Gastrocnemius medialis (tissue), 4 donors: ENCODE measurements at regions not wholly inside any gene's neighbourhood (a gene's known extent, or its start where the extent isn't known, plus 50 kb on each side); places are given as distances from the start of the nearest gene placed in this dataset.

ENCODE experiments used
- ATAC-seq, 2 donors: fragments of 150-250 bp; one replicate each; pipeline ENCODE4 v1.9.1; 2016
- DNase-seq, 2 donors: peaks; one replicate each; pipeline ENCODE4 v3.0.0-alpha.2; 2019
- H3K27ac ChIP-seq, 4 donors: fragments of 200-600 bp; sonication (generic); 1 replicate in 1 of 4; 2 replicates in 3 of 4; pipeline ENCODE4 v1.5.1; 2016 to 2018; ENCODE audit warnings: mild to moderate bottlenecking in 2 of 4, moderate library complexity in 1 of 4
- H3K27me3 ChIP-seq, 3 donors: fragments of 200-600 bp; sonication (generic) in 2 of 3; 1 replicate in 1 of 3; 2 replicates in 2 of 3; pipeline versions ENCODE4 v1.5.1 to v1.6.0; 2016 to 2019; ENCODE audit warnings: mild to moderate bottlenecking in 1 of 3, moderate library complexity in 1 of 3
- H3K36me3 ChIP-seq, 2 donors: fragments of 200-600 bp; sonication (generic) in 1 of 2; one replicate each; pipeline ENCODE4 v1.5.1; 2017 to 2018
- H3K4me1 ChIP-seq, 2 donors: fragments of 200-600 bp; sonication (generic) in 1 of 2; one replicate each; pipeline ENCODE4 v1.5.1; 2016 to 2017; ENCODE audit warnings: mild to moderate bottlenecking in 2 of 2
- H3K4me3 ChIP-seq, 4 donors: fragments of 200-600 bp; sonication (generic) in 3 of 4; 1 replicate in 1 of 4; 2 replicates in 3 of 4; pipeline ENCODE4 v1.5.1; 2016 to 2019; ENCODE audit warnings: mild to moderate bottlenecking in 2 of 4
- H3K9me3 ChIP-seq, 3 donors: fragments of 200-600 bp; sonication (generic) in 2 of 3; 1 replicate in 1 of 3; 2 replicates in 2 of 3; pipeline ENCODE4 v1.5.1; 2016 to 2019
- POLR2A ChIP-seq, 2 donors: fragments of 450-650 bp; IDR thresholded peaks; one replicate each; pipeline ENCODE4 v1.6.1; 2017; ENCODE audit warnings: antibody characterized with exemption in 2 of 2, mild to moderate bottlenecking in 2 of 2, moderate library complexity in 2 of 2
- in situ Hi-C, 4 donors: fragments of 200-750 bp; cut with MboI; loops; one replicate each; pipeline versions ENCODE4 v1.15.0 to v1.8.0; 2017; ENCODE audit warnings: low sequenced_read_pairs in 4 of 4
- intact Hi-C: fragments of 100-400 bp; cut with DNase I; formaldehyde crosslinking; loops from one replicate; pipeline ENCODE4 v1.15.1; 2023; ENCODE audit warnings: low total_unique reads
- TF ChIP-seq, protein P1 (sequence below), 5 experiments: fragments of 450-650 bp in 3 of 5; fragments of 200-600 bp in 2 of 5; sonication (generic) in 2 of 5; IDR thresholded peaks in 4 of 5; conservative IDR thresholded peaks in 1 of 5; 1 replicate in 4 of 5; 2 replicates in 1 of 5; pipeline ENCODE4 v1.5.1; 2016 to 2019; ENCODE audit warnings: antibody characterized with exemption in 5 of 5, mild to moderate bottlenecking in 3 of 5, moderate library complexity in 3 of 5

DNA sequence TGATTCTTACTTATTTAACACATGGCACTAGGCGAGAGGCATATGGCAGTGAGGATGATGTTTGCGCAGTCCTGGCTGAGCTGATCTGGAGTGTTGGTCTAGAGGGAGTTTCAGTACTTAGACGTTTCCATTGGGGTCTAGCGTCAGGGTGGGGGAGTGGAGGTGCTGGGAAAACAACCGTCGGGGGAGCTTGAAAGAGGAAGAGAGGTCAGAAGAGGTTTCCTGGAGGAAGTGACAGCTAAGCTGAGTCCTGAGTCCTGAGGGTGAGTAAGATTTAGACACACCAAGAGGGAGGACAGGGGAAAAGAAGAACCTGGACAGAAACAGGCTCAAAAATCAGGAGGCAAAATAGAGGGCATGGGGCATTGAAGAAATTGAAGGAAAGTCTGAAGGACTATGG, 81.4 kb downstream of the ALOX5AP start:
- Histone ChIP-seq H3K4me3 (no peak overlapping the region), H3K27ac (no peak overlapping the region), H3K9me3 (no peaks in the 10 kb centered on the region), H3K27me3 (no peaks in the 10 kb centered on the region), H3K4me1 (no peaks in the 10 kb centered on the region), H3K36me3 (no peaks in the 10 kb centered on the region)
- no peak for DNase-seq
- intact Hi-C loops (no loop called here), in situ Hi-C loops (loop anchor here in 3 of 4 donors (25.0 kb wide), 1 partner anchor 679 kb away; no protein-coding TSS in a partner anchor)
- no peak for TF ChIP-seq POLR2A (IDR thresholded peaks at IDR 0.05)
- TF ChIP-seq, protein P1, sequence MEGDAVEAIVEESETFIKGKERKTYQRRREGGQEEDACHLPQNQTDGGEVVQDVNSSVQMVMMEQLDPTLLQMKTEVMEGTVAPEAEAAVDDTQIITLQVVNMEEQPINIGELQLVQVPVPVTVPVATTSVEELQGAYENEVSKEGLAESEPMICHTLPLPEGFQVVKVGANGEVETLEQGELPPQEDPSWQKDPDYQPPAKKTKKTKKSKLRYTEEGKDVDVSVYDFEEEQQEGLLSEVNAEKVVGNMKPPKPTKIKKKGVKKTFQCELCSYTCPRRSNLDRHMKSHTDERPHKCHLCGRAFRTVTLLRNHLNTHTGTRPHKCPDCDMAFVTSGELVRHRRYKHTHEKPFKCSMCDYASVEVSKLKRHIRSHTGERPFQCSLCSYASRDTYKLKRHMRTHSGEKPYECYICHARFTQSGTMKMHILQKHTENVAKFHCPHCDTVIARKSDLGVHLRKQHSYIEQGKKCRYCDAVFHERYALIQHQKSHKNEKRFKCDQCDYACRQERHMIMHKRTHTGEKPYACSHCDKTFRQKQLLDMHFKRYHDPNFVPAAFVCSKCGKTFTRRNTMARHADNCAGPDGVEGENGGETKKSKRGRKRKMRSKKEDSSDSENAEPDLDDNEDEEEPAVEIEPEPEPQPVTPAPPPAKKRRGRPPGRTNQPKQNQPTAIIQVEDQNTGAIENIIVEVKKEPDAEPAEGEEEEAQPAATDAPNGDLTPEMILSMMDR (IDR thresholded peaks at IDR 0.05 in 4 of 5, conservative IDR thresholded peaks at IDR 0.05 in 1 of 5): no peak
- no peak for ATAC-seq

DNA sequence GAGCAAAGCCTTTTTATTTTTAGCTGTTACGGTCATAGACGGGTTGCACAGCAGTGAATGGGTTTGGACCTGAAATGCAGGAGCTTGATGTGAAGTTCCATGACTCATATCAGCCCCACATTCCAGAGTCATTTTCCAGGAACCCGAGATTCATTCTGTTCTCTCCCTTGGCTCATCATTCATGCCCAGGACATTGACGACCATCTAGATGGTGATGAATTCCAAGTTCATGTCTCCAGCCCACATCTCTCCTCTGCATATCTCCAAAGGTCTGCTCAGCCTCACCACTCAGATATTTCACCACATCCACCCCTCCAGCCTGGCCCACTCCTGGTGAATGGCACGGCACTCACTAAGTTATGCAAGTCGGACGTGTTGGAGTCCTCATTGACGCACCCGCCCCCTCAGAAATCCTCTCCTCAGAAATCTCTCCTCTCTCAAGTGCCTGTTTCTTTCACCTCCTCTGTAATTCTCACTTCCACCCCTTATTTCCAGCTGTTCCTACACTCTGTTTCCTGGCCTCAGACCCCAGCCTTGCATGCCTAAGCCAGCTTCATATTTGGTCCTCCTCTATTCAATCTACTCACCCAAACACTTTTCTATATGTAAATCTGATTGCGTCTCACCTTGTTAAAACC, 83.1 kb downstream of the ALOX5AP start:
- H3K4me3 ChIP-seq: no peak overlapping the region
- no peaks in the 10 kb centered on the region for H3K27me3 ChIP-seq
- no peaks in the 10 kb centered on the region for H3K36me3 ChIP-seq
- no peaks in the 10 kb centered on the region for H3K9me3 ChIP-seq
- H3K4me1 ChIP-seq: no peaks in the 10 kb centered on the region
- no peak overlapping the region for H3K27ac ChIP-seq
- intact Hi-C loops (no loop called here), in situ Hi-C loops (loop anchor here in 3 of 4 donors (25.0 kb wide), 1 partner anchor 681 kb away; no protein-coding TSS in a partner anchor)
- ATAC-seq: peak in 1 of 2 donors; percentile 24
- TF ChIP-seq POLR2A (IDR thresholded peaks at IDR 0.05): no peak
- TF ChIP-seq, protein P1 (IDR thresholded peaks at IDR 0.05 in 4 of 5, conservative IDR thresholded peaks at IDR 0.05 in 1 of 5): no peak
- no peak for DNase-seq

DNA sequence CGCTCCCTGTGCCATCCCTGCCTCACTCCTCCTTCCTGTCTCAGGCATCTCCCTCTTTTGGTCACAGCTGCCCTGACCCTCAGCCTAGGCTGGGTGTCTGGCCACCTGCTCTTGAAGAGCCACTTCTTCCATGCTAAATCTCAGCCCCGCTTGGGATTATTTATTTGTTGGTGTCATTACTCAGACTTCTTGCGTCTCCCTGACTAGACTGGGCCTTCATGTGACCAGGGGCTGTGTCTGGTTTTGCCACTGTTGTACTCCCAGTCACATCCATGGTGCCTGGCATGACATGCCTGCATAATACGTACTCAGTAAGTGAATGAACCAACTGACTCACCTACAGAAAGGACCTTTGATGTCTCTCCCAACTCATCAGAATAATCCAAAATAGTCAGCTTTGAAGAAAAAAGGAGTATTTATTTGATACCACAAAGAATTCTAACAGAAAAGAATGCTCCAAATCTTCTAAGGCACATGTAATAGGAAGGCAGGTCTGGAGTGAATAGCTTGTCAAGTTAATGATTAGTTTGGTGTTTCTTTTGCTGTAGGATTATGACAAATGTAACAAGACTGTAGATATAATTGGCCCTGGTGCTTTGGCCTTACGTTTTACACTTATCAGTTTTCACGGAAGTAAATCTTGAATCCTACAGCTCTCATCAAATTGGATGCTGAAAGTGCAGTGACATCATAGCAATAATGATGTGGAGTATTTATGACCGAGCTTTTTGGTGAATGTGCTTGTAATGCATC, 84.0 kb downstream of the ALOX5AP start:
- H3K9me3 ChIP-seq: no peaks in the 10 kb centered on the region
- no peaks in the 10 kb centered on the region for H3K4me1 ChIP-seq
- H3K27ac ChIP-seq: no peak overlapping the region
- H3K27me3 ChIP-seq: no peaks in the 10 kb centered on the region
- H3K4me3 ChIP-seq: no peak overlapping the region
- intact Hi-C loops (no loop called here), in situ Hi-C loops (loop anchor here in 3 of 4 donors (25.0 kb wide), 1 partner anchor 682 kb away; no protein-coding TSS in a partner anchor)
- H3K36me3 ChIP-seq: no peaks in the 10 kb centered on the region
- no peak for DNase-seq
- TF ChIP-seq, protein P1 (IDR thresholded peaks at IDR 0.05 in 4 of 5, conservative IDR thresholded peaks at IDR 0.05 in 1 of 5): no peak
- TF ChIP-seq POLR2A (IDR thresholded peaks at IDR 0.05): no peak
- ATAC-seq: no peak

DNA sequence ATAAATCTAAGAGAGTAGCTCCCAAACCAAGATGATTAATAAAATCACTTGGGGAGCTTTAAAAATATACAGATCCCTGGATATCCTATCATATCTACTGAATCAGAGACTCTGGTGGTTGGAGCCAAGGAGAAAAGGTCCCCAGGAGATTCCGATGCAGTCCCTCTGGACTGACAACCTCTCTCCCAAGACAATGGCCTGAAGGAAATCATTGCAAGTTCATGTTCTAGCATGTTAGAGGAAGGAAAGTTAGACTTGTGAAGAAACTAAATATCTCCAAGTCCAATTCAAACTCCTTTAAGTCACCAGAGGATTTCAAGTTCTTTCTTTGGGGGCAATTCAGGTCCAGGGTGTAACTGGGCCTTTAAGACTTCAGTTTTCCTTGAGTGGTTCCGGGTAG, 84.7 kb upstream of the MEDAG start:
- intact Hi-C loops (no loop called here), in situ Hi-C loops (loop anchor here in 3 of 4 donors (25.0 kb wide), 1 partner anchor 684 kb away; no protein-coding TSS in a partner anchor)
- no peaks in the 10 kb centered on the region for H3K36me3 ChIP-seq
- H3K27ac ChIP-seq: no peak overlapping the region
- TF ChIP-seq POLR2A (IDR thresholded peaks at IDR 0.05): no peak
- TF ChIP-seq, protein P1 (IDR thresholded peaks at IDR 0.05 in 4 of 5, conservative IDR thresholded peaks at IDR 0.05 in 1 of 5): no peak
- no peaks in the 10 kb centered on the region for H3K27me3 ChIP-seq
- no peak for DNase-seq
- no peak for ATAC-seq
- no peaks in the 10 kb centered on the region for H3K9me3 ChIP-seq
- no peak overlapping the region for H3K4me3 ChIP-seq
- no peaks in the 10 kb centered on the region for H3K4me1 ChIP-seq
